GM10248 (cell line): ENCODE measurements at regions not wholly inside any gene's neighbourhood (a gene's known extent, or its start where the extent isn't known, plus 50 kb on each side); places are given as distances from the start of the nearest gene placed in this dataset.
"Not testable (repeated sequence)": the region's sequence is repeated elsewhere in the genome, so short reads cannot be mapped to it uniquely, and the experiment has no call there.

ENCODE experiments used
- CTCF ChIA-PET: fragments of 300-600 bp; sonication (Branson Sonifier 250); formaldehyde crosslinking; extraction: SDS; loops from one replicate; lab custom pipeline; 2021; ENCODE audit warnings: antibody characterized with exemption; lab: Yijun Ruan, JAX
- POLR2A ChIA-PET: fragments of 350-650 bp; sonication (Branson Sonifier 250); formaldehyde crosslinking; extraction: SDS; loops from one replicate; lab custom pipeline; 2020; ENCODE audit warnings: antibody characterized with exemption; lab: Yijun Ruan, JAX
- DNase-seq: peaks from one replicate; pipeline ENCODE4 v3.0.0; 2012; ENCODE audit errors: extremely low spot score
- CTCF ChIP-seq: IDR thresholded peaks from 2 replicates; pipeline ENCODE4 v1.5.1; 2012; ENCODE audit warnings: mild to moderate bottlenecking, low read depth; ENCODE audit errors: extremely low read depth, missing control alignments, control extremely low read depth

GRCh38 chr7:138185132-138185908 lies 109.1 kb downstream of the AKR1D1 start:
- POLR2A ChIA-PET = no interaction called here
- DNase-seq = no peak
- no peak for TF ChIP-seq CTCF
- CTCF ChIA-PET = interaction anchor here (1.2 kb wide), 1 partner anchor 10 kb away, joined by 3 read pairs; no protein-coding TSS in a partner anchor

- ChIA-PET POLR2A (no interaction called here), CTCF (no interaction called here)
- TF ChIP-seq CTCF = no peak
- DNase-seq = no peak
These were observed 110.7 kb downstream of the AKR1D1 start for GRCh38 chr7:138186951-138187351.

GRCh38 chr7:138188290-138188858 lies 112.1 kb downstream of the AKR1D1 start:
- DNase-seq = no peak
- no peak for TF ChIP-seq CTCF
- ChIA-PET POLR2A (no interaction called here), CTCF (no interaction called here)

- DNase-seq = no peak
- POLR2A ChIA-PET = no interaction called here
- no peak for TF ChIP-seq CTCF
- CTCF ChIA-PET = no interaction called here
These were observed 118.3 kb downstream of the AKR1D1 start for GRCh38 chr7:138194567-138194966.

- no peak for DNase-seq
- no peak for TF ChIP-seq CTCF
- ChIA-PET POLR2A (no interaction called here), CTCF (no interaction called here)
These were observed 118.9 kb downstream of the AKR1D1 start for GRCh38 chr7:138195151-138195571.

GRCh38 chr7:138196503-138196946 lies 120.3 kb downstream of the AKR1D1 start:
- DNase-seq, POLR2A ChIA-PET: not testable (repeated sequence)
- CTCF ChIA-PET = interaction anchor here (1.8 kb wide), 1 partner anchor 27 kb away, joined by 5 read pairs; no protein-coding TSS in a partner anchor
